Astrocyte (in vitro differentiated cells and primary cell): ENCODE measurements at regions not wholly inside any gene's neighbourhood (a gene's known extent, or its start where the extent isn't known, plus 50 kb on each side); places are given as distances from the start of the nearest gene placed in this dataset.

Experiments used
- CTCF ChIP-seq: IDR thresholded peaks from 2 replicates; pipeline ENCODE4 v1.5.1; 2011; ENCODE audit warnings: low read depth, mild to moderate bottlenecking, inconsistent platforms, low read length, moderate library complexity; ENCODE audit not compliant: insufficient read depth
- EZH2 ChIP-seq: IDR thresholded peaks from 2 replicates; pipeline ENCODE4 v1.6.1; 2012; ENCODE audit warnings: mild to moderate bottlenecking, low read length, inconsistent platforms; ENCODE audit not compliant: insufficient read depth

GRCh38 chr3:194014756-194015155 is 121.2 kb upstream of the HES1 start:
- TF ChIP-seq CTCF: no peak
- TF ChIP-seq EZH2: no peak
